COR-L47 (cell line): ENCODE measurements at regions not wholly inside any gene's neighbourhood (a gene's known extent, or its start where the extent isn't known, plus 50 kb on each side); places are given as distances from the start of the nearest gene placed in this dataset.

ENCODE experiments used
- DNase-seq: peaks from one replicate; lab custom pipeline; 2025; lab: John Stamatoyannopoulos, UW

DNA sequence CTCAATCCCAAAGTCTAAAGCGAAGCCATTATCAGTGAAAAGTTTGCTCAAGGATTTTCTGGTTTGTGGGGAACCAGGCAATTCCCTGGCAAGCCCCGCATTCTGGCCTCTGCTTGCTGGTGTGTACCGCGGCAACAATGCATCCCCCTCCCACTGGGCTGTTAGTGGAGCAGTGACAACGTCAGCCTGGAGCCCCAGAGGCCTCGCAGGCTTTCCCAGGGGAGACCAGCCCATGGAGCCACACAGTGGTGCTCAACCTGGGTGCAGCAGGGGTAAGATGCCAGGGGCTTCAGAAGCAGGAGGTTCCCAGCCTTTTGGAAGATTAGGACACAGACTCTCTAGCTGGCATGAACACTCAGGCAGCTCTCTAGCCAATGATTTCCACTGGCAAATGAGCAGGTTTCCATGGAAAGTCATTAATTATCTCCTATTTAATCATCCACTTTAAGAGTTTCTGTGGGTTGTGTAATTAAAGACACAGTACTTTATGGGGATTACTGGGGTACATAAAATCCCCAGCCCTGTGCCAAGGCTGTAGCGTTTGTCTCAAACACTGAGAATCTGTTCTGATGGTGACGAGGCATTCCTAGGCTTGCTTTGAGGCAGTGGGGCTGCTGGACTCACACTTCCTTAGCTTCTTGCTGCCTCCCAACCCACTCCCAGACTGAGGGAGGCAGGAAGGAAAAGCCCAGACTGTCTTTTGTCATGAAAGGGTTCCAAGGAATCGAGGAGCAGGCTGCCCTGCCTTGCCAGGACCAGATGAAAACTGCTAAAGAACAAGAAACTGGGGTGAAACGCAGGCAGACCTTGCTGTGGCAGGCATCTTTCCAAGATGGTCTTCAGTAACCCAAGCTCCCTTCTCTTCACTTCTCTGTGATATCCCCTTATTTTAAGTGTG is 411.9 kb upstream of the SHH start:
- DNase-seq: no peak

DNA sequence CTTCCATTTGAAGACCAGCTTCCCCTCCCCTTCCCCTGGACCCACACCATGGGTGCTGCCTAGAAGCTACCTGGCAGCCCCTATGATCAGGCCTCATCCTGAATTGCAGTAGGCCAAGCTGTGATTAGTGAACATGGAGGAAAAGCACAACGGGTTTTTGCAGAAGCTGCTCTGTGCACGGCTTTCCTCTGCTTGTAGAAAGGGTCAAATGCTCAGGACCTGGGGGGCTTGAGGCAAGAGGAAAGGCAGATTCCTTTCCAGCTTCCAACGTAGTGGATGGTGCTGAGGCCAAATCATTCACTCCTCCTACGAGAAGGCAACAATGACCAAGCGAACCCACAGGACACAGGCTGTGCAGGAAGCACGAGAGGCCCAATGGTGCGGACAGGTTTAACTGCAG is 410.3 kb upstream of the SHH start:
- no peak for DNase-seq

DNA sequence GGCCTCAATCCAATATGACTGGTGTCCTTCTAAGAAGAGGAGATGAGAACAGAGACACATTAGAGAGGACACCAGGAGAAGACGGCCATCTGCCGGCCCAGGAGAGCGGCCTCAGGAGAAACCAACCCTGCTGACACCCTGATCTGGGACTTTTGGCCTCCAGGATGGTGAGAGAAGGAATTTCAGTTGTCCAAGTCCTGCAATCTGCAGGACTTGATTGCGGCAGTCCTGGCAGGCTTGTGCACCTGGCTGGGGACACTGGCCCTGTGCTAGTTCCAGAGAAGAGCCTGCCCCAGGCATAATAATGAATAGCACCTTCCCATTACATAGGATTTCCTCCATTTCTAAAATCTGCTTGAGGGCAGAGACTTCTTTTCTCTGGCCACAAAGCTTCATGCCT is 409.9 kb upstream of the SHH start:
- DNase-seq: no peak

GRCh38 chr7:156220701-156221100 is 408.4 kb upstream of the SHH start:
- no peak for DNase-seq

DNA sequence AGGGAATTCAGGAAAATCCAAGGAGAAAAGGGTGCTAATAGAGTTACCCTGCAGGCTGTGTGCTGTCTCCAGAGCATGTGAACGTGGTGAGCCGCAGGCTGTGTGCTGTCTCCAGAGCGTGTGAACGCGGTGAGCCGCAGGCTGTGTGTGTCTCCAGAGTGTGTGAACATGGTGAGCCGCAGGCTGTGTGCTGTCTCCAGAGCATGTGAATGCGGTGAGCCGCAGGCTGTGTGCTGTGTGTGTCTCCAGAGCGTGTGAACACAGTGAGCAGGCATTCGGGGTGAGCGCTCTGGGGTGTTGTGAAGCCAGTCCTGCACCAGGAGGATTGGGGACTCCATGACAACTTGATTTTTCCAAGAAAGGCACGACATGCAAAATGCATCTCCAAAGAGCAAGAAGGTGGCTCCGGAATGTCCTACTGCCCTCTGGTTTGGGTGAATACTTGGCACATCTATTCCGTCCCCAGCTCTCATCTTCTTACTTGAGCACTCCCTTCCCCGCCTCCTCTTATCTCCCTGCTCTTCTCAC is 407.9 kb upstream of the SHH start:
- DNase-seq: no peak

GRCh38 chr7:156219307-156220077 is 407.2 kb upstream of the SHH start:
- no peak for DNase-seq

- DNase-seq: no peak
Measured at GRCh38 chr7:156218544-156219306, 406.5 kb upstream of the SHH start.

- no peak for DNase-seq
Measured at GRCh38 chr7:156217803-156218202, 405.5 kb upstream of the SHH start.

DNA sequence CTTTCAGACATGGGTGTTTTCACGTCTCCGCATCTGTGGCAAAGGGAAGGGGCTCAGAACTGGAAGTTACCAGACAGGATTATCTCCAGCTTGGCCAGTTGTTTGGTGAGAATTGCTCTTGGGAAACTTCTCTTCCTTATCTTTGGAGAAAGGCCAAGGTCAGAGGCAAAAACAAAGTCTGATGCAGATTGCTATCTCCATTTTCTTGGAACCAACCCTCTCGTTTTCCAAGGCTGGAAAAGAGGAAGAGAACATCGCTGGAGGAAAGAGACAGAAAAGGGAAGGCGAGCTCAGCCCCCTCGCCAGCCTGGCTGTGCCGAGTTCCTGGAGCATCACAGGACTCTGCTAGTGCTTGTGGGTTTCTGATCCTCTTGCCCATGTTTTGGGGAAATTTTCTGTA is 396.8 kb upstream of the SHH start:
- DNase-seq: no peak

DNA sequence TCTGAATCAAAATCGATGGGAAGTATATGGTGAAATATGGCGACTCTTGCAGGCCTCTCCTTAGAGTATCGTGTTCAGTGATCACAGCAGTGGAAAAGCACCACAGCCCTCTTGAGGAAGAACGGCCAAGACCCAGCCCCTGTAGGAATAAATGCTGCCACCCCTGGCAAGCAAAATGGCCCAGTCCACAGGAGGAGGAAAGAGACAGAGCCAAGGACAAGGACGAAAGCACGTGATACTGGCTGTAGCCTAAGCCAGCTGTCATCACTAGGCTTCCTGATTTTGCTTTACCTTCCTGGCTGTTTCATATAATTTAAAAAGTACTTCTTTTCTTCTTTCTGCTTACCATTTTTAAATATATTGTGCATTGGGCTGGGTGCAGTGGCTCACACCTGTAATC is 395.0 kb upstream of the SHH start:
- no peak for DNase-seq

GRCh38 chr7:156206174-156206573 is 393.9 kb upstream of the SHH start:
- no peak for DNase-seq

DNA sequence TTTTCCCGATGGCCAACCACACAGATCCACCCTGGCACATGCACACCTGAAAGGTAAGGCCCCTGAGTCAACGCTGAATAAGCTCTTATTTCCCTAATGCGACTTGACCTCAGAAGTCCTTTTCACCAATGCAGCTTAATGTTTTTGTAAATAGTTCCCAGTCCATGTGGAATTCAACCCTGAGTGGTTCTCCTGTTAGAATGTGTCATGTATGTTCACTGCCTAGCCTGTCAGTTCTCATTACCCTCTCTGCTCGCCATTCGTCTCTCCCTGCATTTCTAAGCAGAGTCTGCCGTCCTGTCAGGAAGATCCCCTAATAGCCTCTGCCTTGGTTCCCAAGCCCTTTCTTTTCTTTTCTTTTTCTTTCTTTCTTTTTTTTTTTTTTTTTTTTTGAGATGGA is 392.6 kb upstream of the SHH start:
- DNase-seq: no peak

DNA sequence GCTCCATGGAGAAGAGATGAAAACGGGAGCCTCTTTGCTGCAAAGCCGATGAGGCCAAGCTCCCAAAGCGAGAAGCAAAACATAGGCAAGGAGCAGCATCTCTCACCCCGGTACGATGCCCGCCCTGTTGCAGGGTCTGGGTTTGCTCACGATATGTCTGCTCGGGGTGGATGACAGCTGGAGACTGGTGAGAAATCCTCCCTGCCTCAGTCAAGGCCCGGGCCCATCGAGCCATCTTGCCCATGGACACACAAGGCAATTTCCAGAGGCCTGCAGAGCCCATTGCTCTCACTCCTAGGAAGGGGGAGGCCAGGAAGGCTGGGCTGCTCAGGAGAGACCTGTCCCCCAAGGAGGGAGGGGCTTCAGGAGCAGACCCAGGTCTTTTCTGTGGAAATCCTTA is 391.7 kb upstream of the SHH start:
- no peak for DNase-seq

GRCh38 chr7:156198277-156198676 is 386.0 kb upstream of the SHH start:
- no peak for DNase-seq

GRCh38 chr7:156196649-156197048 is 384.4 kb upstream of the SHH start:
- no peak for DNase-seq

DNA sequence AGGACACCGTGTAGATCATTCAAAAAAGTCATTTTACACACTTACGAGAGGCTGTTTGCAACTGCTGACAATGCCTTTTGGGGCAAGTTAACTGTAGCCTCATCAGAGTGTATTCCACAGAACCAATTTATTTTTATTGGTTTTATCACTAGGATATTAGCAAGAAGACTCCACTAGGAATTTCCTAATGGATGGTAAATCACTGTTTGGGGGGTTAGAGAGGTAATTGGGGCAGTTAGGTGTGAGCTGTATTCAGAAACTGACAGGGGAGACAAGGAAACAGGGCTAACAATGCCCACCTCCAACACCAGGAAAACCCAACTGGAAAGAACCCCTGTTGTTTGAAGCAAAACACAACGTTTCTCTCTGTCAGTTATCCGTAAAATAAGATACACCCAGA is 383.0 kb upstream of the SHH start:
- DNase-seq: no peak

DNA sequence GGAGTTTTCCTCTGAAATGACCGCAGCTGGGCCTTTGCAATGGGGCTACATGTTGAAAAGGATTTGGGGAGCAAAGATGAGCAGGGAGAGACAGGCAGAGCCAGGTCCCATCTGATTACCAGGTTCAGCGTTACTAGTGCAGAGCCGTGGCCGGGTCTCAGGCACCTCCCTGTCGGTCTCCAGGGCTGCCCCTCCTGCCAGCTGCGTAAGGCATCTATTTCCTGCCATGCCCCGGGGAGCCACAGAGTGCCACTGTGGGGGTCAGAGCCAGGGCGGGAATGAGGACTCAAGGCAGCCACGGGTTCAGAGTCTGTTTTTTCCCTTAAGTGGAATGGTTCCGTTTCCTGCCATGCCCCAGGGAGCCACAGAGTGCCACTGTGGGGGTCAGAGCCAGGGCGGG is 382.6 kb upstream of the SHH start:
- no peak for DNase-seq

- no peak for DNase-seq
Measured at GRCh38 chr7:156192921-156193320, 380.7 kb upstream of the SHH start.

DNA sequence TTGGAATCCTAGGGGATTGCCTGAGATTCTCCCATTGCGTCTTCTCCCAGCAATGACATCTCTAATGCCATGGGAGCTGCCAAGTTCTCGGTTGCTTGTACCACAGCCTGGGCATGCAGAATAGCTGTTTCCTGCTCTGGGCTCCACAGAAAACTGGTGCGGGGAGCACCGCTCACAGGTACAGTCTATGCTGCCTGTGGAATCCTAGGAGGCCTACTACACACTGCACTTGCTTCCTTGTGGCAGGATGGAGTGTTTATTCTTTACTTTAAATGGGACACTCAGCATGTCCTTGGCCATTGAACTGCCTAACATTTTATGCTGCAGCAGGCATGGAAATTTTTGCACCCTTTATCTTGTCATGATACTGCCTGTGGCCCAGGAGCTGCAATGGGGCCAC is 378.8 kb upstream of the SHH start:
- no peak for DNase-seq

DNA sequence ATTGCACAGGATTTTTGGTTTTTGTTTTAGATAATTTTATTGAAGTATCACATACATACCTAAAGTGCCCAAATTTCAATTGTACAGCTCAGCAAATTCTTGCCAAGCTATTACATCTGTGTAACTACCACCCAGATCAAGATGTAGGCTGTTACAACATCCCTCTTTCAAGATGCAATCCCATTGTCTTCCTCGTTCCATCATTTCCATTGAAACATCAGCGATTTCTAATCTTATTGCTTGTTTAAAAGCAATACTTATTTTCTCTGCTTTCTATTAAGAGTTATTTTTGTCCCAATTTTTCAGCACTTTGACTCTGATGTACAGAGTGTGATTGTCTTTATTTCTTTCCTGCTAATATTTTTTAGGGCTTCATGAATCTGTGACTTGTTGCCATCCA is 372.8 kb upstream of the SHH start:
- DNase-seq: no peak

DNA sequence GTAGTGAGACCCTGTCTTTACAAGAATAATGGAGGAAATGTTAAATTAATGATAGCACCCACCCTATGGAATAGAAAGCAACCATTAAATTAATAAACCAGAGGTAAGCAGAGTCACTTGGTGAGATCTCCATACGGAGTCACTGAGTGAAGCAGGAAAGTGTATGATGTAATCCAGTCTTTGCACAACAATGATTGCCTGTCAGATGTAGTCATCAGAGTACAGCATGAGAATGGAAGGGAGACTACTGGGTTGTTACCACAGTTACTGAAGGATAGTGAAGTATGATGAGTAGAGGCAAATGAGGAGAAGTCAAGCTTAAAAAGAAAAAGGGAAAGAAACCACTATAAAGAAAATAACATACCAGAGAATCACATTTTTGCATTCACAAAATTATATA is 371.9 kb upstream of the SHH start:
- DNase-seq: no peak

DNA sequence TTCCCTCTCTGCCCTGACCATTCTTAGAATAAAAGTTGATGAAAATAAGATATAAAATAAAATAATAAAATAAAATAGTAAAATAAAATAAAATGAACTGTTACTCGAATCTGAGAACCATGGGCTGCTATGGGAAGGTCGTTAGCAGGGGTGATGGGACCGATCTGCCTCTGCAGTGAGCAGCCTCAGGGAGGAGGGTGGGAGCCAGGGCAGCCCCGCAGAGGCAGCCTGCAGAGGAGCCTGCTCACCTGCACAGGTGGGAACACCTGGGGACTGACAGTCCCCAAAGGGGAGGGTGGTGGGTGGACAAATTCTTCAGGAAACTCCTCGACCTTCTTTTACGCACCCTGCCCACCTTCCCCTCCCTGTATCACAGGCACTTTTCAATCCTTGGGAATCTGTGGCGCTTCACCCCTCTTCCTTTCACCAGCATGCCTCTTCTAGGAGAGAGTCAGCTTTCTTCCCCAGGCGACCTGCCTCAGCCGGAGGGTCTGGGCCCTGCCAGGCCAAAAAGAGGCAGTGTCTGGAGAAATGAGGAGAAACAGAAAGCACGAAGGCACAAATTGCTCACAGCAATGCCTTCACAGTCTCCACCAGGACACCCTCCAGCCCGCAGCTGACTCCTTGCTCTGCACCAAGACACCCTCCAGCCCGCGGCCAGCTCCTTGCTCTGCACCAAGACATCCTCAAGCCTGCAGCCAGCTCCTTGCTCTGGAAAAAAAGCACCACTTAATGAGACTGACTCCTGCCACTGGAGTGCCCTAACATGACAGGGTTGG is 368.4 kb upstream of the SHH start:
- DNase-seq: no peak
